ENCODE measurements at regions not wholly inside any gene's neighbourhood (a gene's known extent, or its start where the extent isn't known, plus 50 kb on each side); places are given as distances from the start of the nearest gene placed in this dataset.

GRCh38 chr1:106266786-106267185 lies 789.7 kb upstream of the PRMT6 start:
- DNase-seq (ENCODE audit: low read depth, low spot score) (no peak), FAIRE-seq (no peak), ATAC-seq (no peak)
- CTCF ChIA-PET = interaction anchor here (1.1 kb wide), 1 partner anchor 9 kb away, joined by 4 read pairs; no protein-coding TSS in a partner anchor
- Histone ChIP-seq H3K4me3 (no peak overlapping the region), H3K36me3 (ENCODE audit: control insufficient read depth in 2 of 2, insufficient read depth in 2 of 2, low read length in 1 of 2) (no peaks in the 10 kb centered on the region), H3K4me1 (ENCODE audit: control insufficient read depth, insufficient read depth, low read length) (no peaks in the 10 kb centered on the region), H3K4me2 (ENCODE audit: control insufficient read depth, insufficient read depth) (no peak overlapping the region), H4K20me1 (ENCODE audit: control insufficient read depth, insufficient read depth) (no peaks in the 10 kb centered on the region), H3K9ac (ENCODE audit: control insufficient read depth, insufficient read depth, low read length) (no peak overlapping the region), H3K27ac (ENCODE audit: control insufficient read depth, insufficient read depth) (no peak overlapping the region), H3K9me3 (replicated peaks; ENCODE audit: control insufficient read depth, insufficient read depth, low read length) (no peaks in the 10 kb centered on the region), H2AFZ (ENCODE audit: control insufficient read depth, low read depth, low read length) (no peak overlapping the region), H3K79me2 (ENCODE audit: control insufficient read depth, insufficient read depth, low read length) (no peaks in the 10 kb centered on the region), H3K27me3 (replicated peaks in 1 of 2; ENCODE audit: control insufficient read depth in 2 of 2, insufficient read depth in 2 of 2, low read length in 1 of 2) (no peaks in the 10 kb centered on the region)
- intact Hi-C loops (cut with micrococcal nuclease; ENCODE audit: unreplicated experiment) = no loop called here
- WGBS (ENCODE audit: insufficient coverage, insufficient replicate concordance, low lambda C conversion rate, missing lambda C conversion rate) = 2% methylated on average over 3 of the region's 3 CpGs
- in situ Hi-C loops (cut with MboI) = no loop called here
- SMC1A ChIA-PET (ENCODE audit: uncharacterized antibody, unreplicated experiment) = no interaction called here
- POLR2A ChIA-PET = no interaction called here
- RAD21 ChIA-PET (ENCODE audit: unreplicated experiment) = no interaction called here
- BruUV-seq (replicated peaks) = no TSS peak
- TF ChIP-seq ZBTB4 (CRISPR knock-in tag; IDR thresholded peaks at IDR 0.05) = no peak
- no peak for TF ChIP-seq POU2F2 (IDR thresholded peaks at IDR 0.05; ENCODE audit: borderline replicate concordance, low read depth, low read length)
- TF ChIP-seq TARDBP (IDR thresholded peaks at IDR 0.05; ENCODE audit: borderline replicate concordance) = no peak
- no peak for TF ChIP-seq SREBF1 (IDR thresholded peaks at IDR 0.05; ENCODE audit: low read length)
- TF ChIP-seq NR2C2 (IDR thresholded peaks at IDR 0.05; ENCODE audit: borderline replicate concordance, control insufficient read depth, insufficient read length, low read depth) = no peak
- TF ChIP-seq TCF3 (IDR thresholded peaks at IDR 0.05; ENCODE audit: borderline replicate concordance, insufficient read depth, low read depth, low read length) = no peak
- TF ChIP-seq, protein P1, sequence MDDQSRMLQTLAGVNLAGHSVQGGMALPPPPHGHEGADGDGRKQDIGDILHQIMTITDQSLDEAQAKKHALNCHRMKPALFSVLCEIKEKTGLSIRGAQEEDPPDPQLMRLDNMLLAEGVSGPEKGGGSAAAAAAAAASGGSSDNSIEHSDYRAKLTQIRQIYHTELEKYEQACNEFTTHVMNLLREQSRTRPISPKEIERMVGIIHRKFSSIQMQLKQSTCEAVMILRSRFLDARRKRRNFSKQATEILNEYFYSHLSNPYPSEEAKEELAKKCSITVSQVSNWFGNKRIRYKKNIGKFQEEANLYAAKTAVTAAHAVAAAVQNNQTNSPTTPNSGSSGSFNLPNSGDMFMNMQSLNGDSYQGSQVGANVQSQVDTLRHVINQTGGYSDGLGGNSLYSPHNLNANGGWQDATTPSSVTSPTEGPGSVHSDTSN (IDR thresholded peaks at IDR 0.05; ENCODE audit: insufficient replicate concordance, low read depth, low read length) = no peak
- TF ChIP-seq SPI1 (IDR thresholded peaks at IDR 0.05; ENCODE audit: borderline replicate concordance, insufficient read depth, low read depth, low read length) = no peak
- TF ChIP-seq SMAD1 (IDR thresholded peaks at IDR 0.05; ENCODE audit: low read depth, partially characterized antibody) = no peak
- TF ChIP-seq USF1 (IDR thresholded peaks at IDR 0.05; ENCODE audit: borderline replicate concordance, extremely low read length, insufficient read depth, low read depth, low read length) = no peak
- no peak for TF ChIP-seq YBX1 (IDR thresholded peaks at IDR 0.05)
- TF ChIP-seq E2F4 (IDR thresholded peaks at IDR 0.05; ENCODE audit: low read depth, low read length) = no peak
- no peak for TF ChIP-seq MAX (IDR thresholded peaks at IDR 0.05; ENCODE audit: low read depth, low read length)
- TF ChIP-seq, protein P2, sequence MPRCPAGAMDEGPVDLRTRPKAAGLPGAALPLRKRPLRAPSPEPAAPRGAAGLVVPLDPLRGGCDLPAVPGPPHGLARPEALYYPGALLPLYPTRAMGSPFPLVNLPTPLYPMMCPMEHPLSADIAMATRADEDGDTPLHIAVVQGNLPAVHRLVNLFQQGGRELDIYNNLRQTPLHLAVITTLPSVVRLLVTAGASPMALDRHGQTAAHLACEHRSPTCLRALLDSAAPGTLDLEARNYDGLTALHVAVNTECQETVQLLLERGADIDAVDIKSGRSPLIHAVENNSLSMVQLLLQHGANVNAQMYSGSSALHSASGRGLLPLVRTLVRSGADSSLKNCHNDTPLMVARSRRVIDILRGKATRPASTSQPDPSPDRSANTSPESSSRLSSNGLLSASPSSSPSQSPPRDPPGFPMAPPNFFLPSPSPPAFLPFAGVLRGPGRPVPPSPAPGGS (IDR thresholded peaks at IDR 0.05; ENCODE audit: borderline replicate concordance, insufficient read depth, low read depth, low read length, poor library complexity, severe bottlenecking) = no peak
- no peak for TF ChIP-seq KDM1A (IDR thresholded peaks at IDR 0.05; ENCODE audit: borderline replicate concordance)
- no peak for TF ChIP-seq PAX5 (IDR thresholded peaks at IDR 0.05; ENCODE audit: borderline replicate concordance, low read depth, low read length)

Data from GM12878 (cell line).